ENCODE measurements at regions not wholly inside any gene's neighbourhood (a gene's known extent, or its start where the extent isn't known, plus 50 kb on each side); places are given as distances from the start of the nearest gene placed in this dataset.

GRCh38 chr4:119763386-119763785, 134.8 kb upstream of the PDE5A start:
- TF ChIP-seq CTCF (tag by site-specific recombination; IDR thresholded peaks at IDR 0.05) (no peak), ZBTB49 (tag by site-specific recombination; IDR thresholded peaks at IDR 0.05; ENCODE audit: low read depth) (no peak), ZNF548 (tag by site-specific recombination; IDR thresholded peaks at IDR 0.05) (no peak), ZNF48 (tag by site-specific recombination; IDR thresholded peaks at IDR 0.05) (no peak), ZNF302 (tag by site-specific recombination; IDR thresholded peaks at IDR 0.05; ENCODE audit: low read depth) (no peak), ZNF561 (tag by site-specific recombination; IDR thresholded peaks at IDR 0.05; ENCODE audit: borderline replicate concordance) (no peak), ZNF311 (tag by site-specific recombination; IDR thresholded peaks at IDR 0.05; ENCODE audit: borderline replicate concordance) (no peak), ZFP3 (tag by site-specific recombination; IDR thresholded peaks at IDR 0.05; ENCODE audit: low read depth) (no peak), MZF1 (tag by site-specific recombination; IDR thresholded peaks at IDR 0.05; ENCODE audit: borderline replicate concordance) (no peak)
- TF ChIP-seq, protein P1, sequence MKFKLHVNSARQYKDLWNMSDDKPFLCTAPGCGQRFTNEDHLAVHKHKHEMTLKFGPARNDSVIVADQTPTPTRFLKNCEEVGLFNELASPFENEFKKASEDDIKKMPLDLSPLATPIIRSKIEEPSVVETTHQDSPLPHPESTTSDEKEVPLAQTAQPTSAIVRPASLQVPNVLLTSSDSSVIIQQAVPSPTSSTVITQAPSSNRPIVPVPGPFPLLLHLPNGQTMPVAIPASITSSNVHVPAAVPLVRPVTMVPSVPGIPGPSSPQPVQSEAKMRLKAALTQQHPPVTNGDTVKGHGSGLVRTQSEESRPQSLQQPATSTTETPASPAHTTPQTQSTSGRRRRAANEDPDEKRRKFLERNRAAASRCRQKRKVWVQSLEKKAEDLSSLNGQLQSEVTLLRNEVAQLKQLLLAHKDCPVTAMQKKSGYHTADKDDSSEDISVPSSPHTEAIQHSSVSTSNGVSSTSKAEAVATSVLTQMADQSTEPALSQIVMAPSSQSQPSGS (tag by site-specific recombination; IDR thresholded peaks at IDR 0.05; ENCODE audit: low read depth), result no peak
- TF ChIP-seq, protein P2, sequence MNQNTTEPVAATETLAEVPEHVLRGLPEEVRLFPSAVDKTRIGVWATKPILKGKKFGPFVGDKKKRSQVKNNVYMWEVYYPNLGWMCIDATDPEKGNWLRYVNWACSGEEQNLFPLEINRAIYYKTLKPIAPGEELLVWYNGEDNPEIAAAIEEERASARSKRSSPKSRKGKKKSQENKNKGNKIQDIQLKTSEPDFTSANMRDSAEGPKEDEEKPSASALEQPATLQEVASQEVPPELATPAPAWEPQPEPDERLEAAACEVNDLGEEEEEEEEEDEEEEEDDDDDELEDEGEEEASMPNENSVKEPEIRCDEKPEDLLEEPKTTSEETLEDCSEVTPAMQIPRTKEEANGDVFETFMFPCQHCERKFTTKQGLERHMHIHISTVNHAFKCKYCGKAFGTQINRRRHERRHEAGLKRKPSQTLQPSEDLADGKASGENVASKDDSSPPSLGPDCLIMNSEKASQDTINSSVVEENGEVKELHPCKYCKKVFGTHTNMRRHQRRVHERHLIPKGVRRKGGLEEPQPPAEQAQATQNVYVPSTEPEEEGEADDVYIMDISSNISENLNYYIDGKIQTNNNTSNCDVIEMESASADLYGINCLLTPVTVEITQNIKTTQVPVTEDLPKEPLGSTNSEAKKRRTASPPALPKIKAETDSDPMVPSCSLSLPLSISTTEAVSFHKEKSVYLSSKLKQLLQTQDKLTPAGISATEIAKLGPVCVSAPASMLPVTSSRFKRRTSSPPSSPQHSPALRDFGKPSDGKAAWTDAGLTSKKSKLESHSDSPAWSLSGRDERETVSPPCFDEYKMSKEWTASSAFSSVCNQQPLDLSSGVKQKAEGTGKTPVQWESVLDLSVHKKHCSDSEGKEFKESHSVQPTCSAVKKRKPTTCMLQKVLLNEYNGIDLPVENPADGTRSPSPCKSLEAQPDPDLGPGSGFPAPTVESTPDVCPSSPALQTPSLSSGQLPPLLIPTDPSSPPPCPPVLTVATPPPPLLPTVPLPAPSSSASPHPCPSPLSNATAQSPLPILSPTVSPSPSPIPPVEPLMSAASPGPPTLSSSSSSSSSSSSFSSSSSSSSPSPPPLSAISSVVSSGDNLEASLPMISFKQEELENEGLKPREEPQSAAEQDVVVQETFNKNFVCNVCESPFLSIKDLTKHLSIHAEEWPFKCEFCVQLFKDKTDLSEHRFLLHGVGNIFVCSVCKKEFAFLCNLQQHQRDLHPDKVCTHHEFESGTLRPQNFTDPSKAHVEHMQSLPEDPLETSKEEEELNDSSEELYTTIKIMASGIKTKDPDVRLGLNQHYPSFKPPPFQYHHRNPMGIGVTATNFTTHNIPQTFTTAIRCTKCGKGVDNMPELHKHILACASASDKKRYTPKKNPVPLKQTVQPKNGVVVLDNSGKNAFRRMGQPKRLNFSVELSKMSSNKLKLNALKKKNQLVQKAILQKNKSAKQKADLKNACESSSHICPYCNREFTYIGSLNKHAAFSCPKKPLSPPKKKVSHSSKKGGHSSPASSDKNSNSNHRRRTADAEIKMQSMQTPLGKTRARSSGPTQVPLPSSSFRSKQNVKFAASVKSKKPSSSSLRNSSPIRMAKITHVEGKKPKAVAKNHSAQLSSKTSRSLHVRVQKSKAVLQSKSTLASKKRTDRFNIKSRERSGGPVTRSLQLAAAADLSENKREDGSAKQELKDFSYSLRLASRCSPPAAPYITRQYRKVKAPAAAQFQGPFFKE (tag by site-specific recombination; IDR thresholded peaks at IDR 0.05; ENCODE audit: borderline replicate concordance), result no peak
- TF ChIP-seq, protein P3, sequence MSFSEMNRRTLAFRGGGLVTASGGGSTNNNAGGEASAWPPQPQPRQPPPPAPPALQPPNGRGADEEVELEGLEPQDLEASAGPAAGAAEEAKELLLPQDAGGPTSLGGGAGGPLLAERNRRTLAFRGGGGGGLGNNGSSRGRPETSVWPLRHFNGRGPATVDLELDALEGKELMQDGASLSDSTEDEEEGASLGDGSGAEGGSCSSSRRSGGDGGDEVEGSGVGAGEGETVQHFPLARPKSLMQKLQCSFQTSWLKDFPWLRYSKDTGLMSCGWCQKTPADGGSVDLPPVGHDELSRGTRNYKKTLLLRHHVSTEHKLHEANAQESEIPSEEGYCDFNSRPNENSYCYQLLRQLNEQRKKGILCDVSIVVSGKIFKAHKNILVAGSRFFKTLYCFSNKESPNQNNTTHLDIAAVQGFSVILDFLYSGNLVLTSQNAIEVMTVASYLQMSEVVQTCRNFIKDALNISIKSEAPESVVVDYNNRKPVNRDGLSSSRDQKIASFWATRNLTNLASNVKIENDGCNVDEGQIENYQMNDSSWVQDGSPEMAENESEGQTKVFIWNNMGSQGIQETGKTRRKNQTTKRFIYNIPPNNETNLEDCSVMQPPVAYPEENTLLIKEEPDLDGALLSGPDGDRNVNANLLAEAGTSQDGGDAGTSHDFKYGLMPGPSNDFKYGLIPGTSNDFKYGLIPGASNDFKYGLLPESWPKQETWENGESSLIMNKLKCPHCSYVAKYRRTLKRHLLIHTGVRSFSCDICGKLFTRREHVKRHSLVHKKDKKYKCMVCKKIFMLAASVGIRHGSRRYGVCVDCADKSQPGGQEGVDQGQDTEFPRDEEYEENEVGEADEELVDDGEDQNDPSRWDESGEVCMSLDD (tag by site-specific recombination; IDR thresholded peaks at IDR 0.05), result no peak

Measured in HEK293 (cell line).